GM21515 (cell line): ENCODE measurements at regions not wholly inside any gene's neighbourhood (a gene's known extent, or its start where the extent isn't known, plus 50 kb on each side); places are given as distances from the start of the nearest gene placed in this dataset.

Experiments
- ATAC-seq: cut with Tn5 transposase; IDR thresholded peaks from one replicate; pipeline ENCODE4 v1.9.1; 2021; ENCODE audit not compliant: unreplicated experiment

DNA sequence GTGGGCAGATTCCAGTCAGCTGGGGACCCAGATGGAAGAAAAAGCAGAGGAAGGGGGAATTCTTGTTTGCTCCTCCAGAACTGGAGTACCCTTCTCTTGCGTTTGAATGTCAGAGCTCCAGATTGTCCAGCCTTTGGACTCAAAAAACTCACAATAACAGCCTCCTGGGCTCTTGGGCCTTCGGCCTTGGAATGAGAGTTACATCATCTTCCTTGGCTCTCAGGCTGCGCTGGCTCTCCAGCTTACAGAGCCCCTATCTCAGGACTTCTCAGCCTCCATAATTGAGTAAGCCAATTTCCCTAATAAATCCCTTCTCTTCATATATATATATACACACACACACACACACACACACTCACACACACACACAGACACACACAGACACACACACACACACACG lies 1215.7 kb upstream of the SLC10A2 start:
- no peak for ATAC-seq

DNA sequence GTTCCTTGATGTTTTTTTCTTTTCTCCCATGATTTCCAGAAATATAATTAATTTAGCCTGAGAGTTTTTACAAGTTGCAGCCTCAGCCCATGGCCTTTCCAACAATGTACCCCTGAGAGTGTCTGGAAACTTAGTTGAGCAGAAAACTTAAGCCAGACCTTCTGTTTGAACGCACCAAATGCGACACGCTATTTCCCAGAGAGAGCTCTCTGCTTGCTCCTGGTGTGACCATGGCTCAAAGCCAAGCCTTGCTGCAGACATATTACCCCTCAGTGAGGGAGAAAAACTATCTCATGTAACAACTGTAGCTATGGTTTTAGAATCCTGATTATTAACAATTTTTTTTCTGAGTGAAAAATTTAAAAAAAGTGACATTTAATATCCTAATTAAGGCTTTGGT lies 1204.5 kb upstream of the SLC10A2 start:
- no peak for ATAC-seq

DNA sequence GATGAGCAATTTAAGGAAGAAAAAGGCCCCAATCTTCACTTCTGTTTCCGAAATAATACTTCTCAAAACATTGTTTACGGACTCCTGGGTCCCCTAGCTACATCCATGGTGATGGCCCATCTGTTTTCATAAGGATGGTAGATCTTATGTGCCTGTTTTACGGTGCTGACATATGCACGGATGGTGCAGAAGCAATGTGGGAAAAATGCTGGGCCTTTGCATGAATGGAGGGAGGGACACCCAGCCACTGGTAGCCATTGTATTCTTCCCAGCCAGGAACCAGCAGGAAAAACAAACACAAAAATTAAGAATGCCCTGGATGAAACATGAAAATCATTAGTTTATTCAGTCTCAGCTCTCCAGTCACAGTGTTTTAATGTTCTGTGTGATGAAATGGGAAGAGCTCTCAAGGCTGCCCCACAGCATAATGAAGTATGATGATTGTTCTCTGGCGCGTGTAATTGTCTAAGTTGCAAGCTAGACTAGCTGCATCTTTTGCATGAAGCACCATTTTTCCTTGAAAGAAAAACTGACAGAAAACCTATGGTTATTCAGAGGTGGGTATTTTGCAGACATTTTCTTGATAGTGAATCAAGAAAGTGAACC lies 1201.1 kb upstream of the SLC10A2 start:
- ATAC-seq: no peak

DNA sequence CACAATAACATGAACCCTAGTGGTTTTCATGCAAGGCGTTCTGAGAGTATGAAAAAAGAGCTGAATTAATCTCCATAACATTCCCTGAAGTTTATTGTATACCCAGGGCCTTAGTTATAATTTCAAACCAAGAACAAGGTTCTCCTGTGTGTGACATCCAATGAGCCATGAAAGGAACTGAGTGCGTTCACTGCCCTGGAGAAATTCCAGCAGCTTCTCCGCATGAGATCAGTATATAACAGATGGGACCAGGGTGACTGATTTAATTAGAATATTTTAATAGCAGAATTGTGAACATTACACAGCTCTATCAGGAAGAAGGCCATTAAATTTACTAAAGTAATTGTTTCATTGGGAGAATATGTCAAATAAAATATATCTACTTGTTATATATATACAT lies 1190.5 kb upstream of the SLC10A2 start:
- ATAC-seq: no peak

DNA sequence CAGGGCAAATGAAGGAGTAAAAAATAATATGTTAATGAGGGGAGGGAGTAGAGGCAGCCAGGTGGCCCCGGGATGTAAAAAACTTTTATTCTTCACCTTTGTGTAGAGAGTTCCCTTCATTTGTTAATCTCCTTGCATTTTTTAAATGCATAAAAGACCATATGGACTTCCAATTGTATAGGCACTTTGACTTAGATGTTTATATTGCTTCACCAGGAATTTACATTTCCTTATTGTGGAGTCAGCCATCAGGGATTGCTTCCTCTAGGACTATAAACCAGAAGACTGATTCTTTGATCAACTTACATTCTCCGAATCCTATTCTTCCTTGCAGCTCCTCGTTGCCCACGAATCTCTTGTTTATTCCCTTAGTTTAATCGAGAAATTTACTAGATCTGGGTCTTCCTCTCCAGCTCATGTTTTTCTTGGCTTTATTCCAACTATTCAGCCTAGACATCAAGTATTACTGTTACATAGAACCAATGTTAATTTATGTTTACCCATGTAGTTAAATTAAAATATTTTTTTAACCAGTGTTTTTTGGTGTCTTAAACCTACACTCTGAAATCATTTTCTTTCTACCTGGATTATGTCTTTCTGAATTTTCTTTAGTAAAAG lies 1187.0 kb upstream of the SLC10A2 start:
- ATAC-seq: no peak

DNA sequence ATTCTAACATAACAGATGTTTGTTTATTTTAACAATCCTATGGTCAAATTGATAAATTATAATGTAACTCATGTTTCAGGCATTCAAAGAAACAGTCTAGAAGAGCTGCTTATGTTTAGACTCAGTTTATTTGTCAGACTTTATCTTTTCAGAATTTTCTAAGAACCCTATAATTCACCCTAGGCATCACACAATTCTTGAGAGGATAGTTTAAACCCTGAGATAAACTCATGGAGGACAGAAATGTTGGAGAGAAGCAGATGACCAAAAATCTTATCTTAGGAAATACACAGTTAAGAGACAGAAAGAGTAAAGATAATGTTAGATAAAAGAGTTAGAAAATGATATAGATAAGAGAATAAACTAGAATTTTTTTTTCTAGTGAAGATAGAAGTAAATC lies 1185.7 kb upstream of the SLC10A2 start:
- no peak for ATAC-seq

DNA sequence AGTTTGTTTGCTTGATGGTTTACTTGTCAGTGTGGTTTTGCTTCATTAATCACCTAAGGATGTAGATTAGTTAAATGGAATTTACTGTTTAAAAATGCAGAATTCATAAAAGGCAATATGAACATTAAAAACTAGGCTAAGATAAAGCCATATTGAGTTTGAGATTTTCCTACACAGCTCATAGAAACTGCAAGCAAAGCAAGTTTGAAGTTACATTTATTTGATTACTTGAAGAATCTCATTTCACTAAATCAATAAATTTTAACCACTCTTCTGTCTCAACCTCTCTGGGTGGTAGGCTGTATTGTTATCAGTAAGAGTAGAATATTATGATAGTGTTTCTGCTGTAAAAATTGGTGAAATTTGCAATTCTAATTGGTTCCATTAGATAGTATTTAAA lies 1180.7 kb upstream of the SLC10A2 start:
- ATAC-seq: no peak

DNA sequence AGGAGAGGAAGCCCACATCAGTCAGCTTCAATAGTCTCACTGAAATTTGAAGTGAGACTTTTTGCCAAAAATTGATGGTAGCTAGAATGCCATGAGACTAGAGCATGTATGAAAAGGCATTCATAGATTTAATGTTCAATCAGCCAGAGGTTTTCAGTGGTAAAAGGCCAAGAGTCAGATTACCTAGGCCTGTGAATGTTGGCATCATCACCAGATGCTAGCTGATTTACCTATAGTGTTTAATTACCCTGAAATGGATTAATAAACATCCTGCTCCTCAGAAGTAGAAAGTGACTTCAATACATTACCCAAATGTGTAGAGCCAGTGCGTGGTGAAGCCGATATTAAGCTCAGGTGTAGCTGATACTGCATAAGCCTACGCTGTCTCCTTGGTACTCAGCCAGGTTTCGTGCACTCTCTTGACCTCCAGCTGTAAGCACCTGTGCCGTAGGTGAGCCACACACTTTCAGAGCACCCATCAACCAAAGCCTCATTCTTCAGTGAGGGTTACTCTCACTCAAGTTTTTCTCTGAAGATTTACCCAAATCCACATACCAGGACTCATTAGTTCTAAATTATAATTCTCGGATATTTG lies 1140.3 kb upstream of the SLC10A2 start:
- no peak for ATAC-seq

DNA sequence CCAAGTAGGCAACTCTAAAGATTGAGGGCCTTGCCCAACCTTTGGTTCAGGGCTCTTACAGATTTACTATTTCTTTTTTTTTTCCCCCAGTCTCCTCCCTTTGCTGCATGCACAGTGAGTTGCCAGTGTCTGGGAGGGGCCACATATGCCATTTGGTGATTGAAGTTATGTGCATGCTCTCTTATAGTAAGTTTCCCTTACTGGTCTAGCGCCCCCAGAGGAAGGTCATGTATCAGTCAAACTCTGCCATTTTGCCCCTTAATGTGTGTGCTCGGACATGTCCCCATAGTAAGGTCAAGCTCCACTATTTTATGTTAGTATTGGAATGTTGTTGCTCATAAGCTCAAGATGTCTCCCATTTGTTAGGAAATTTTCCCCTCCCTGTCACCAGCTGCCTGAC lies 1138.0 kb upstream of the SLC10A2 start:
- no peak for ATAC-seq

DNA sequence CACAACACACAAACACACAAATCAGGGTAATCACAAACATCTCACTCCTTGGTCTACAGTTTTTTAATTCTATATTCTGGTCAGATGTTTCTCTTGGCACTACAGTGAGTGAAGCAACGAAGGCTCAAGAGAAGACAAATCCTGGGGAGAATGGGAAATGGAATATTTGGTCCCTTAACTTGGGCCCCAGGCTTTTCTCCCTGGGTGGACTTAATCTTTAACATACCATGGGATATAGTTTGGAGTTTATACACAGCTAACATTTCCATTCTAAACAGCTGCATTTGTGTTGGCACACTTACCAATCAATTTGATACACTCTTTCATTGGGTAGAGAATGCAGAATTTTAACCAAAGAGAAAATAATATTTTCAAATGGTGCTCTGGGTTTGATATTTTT lies 1132.6 kb upstream of the SLC10A2 start:
- no peak for ATAC-seq

DNA sequence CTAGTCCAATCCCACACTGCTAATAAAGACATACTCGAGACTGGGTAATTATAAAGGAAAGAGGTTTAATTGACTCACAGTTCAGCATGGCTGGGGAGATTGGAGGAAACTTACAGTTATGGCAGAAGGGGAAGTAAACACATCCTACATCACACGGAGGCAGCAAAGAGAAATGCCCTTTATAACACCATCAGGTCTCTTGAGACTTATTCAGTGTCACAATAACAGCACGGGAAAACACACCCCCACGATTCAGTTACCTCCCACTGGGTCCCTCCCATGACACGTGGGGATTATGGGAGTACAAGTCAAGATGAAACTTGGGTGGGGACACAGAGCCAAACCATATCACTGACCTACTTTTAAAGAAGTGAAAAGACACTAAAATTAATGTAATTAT lies 1130.4 kb upstream of the SLC10A2 start:
- ATAC-seq: no peak

DNA sequence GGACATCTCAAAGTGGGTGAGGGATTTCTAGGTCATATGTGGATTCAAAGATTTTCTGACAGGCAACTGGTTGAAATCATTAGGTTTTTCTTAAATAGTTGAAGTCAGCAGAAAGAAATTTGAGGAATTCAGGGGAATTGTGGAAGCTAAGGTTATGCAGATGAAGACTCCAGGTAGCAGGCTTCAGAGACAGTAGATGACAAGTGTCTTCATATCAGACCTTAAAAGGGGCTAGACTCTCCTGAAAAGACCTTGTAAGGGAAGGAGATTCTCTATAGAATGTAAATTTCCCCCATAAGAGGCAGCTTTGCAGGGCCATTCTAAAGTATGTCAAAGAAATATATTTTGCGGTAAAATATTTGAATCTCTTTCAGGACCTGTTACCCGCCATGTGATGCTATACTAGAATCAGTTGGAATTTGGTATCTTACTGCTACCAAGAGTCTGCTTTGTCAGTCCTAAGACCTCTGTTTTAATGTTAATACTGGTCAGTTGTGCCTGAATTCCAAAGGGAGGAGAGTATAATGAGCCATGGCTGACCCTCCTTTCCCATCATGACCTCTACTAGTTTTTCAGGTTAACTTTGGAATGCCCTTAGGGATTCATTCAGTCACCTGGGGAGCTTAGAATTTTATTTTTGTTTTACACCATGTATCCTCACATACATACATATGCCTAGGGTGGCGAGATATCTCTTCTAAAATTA lies 1115.5 kb upstream of the SLC10A2 start:
- no peak for ATAC-seq

DNA sequence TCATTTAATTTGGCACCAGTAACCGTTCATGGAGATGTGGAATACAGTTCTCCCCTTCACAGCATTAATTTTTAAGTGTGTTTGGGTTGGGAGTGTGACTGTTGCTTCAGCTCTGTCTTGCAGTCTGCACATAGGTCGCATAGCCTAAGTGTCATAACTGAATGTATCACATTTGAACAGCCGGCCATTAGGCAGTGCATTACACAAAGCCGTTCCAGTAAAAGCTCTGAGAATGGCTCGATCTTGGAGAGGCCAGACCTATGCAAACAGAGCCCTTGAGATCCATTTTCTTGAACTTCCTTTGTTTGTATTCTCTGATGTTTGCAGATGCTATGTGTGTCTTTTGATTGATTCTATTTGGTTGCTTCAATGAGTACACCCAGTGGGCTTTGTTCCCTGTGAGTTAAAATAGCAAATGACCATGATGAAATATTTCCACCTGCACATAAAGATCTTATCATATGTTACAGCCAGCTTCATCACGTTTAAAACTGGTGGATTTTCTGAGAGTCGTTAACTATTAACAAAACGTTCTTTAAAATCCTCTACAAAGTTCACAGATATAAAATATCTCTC lies 1104.9 kb upstream of the SLC10A2 start:
- ATAC-seq: no peak

DNA sequence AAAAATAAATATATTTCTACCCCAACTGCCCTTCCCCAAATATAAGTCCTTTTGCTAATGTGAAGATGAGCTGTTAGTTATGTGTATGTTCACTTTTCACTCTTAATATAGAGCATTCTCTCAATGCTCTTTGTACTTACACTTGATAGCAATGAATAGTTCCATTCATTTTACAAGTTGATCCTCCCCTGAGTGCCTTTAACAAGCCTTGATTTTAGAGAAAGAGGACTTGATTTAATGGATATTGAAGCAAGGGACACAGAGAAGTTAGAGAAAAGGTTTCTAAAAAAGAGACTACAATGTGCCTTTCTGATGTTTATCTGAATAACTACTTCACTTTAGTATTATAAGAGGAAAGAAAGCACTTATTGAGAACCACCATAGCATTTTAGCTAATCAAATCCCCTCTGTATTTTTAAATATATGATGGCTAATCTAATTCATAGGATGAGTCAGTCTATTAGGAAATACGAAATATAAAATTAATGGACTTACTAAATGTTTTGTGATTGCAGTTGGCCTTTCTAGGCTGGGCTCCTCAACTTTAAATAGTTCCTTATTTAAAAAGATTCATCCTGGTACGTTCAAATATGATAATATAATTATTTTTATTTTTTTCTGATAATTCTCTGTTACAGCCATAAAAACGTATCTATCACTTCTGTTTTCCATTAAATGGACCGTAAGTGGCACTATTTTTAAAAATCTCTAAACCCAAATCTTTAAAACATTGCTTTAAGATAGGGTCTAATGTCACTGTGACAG lies 1097.8 kb upstream of the SLC10A2 start:
- no peak for ATAC-seq

DNA sequence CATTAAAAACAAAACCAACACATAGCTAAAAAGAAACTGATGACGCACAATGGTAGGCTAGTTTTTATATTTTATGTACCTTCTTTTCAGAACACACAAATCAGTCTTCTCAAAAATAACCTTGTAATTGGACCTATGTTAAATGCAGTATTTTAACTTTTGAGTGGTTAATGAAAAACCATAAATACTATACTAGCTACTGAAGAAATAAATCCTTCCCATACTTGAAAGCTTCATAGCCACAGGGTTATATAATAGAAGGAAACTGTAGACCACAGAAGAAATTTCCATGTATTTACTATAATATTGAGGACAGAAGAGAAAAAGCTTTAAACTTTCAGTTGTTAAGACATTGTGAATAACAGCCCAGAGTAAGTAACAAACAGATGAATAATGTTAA lies 1094.3 kb upstream of the SLC10A2 start:
- ATAC-seq: no peak

DNA sequence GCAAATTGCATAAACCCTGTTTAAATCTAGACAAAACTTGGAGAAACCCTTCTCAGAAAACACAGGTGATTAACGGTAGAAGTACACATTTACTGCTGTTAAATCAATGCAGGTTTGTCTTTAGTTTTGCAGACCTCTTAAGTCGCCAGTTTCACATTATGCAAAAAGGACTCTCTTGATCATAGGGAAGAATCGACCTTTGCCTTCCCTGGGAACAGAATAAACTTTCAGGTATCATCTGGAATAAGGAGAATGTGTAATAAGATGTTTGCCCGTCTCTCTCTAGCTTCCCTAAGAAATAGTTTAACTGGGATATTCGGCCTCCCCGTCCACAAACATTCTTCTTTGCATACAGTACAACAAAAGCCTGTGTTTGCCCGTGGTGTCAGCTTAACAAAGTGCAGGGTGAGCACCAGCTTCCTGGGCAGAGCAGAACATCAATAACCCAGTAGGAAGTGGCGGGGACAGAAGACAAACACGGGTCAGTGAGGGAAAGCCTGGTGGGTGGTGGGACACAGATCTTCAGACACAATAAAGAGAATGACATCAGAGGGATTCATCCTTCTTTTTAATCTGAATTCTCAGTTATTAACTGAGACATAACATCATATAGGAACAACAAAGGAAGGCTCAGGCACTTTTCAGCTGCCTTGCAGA lies 1077.7 kb upstream of the SLC10A2 start:
- ATAC-seq: no peak

DNA sequence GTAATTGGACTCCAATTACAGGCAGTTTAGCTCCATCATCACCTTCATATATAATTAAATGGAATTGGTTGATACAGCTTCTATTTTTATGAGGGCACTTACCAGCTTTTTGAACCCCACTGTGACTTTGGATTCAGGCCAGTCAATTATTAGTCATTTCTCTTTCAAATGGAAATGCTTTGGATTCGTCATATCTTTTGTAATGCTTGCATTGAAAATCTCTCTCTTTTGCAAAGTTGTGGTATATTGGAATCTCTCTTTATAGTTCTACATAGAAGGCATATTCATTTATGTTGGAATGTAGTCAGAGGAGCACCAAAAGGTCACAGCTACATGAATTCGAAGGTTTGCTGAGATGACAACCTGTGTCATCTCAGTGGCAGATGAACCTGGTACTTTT lies 1074.3 kb upstream of the SLC10A2 start:
- no peak for ATAC-seq

DNA sequence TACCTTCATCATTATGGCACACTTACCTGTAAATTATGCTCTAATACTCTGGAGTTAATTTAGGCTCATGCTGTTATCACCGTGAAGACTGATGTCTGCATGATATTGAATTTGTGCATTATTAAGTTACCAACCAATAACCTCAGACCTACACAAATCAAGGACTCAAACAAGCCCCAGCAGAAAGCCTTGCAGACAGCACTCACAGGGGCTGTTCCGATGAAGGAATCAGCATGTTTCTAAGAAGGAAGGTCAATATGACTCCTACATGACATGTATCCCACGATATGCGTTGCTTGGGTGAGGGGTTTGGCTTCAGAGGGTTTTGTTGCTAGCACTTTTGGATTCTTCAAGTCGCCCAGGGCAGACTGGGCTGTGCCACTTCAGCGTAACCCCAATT lies 1071.2 kb upstream of the SLC10A2 start:
- no peak for ATAC-seq

DNA sequence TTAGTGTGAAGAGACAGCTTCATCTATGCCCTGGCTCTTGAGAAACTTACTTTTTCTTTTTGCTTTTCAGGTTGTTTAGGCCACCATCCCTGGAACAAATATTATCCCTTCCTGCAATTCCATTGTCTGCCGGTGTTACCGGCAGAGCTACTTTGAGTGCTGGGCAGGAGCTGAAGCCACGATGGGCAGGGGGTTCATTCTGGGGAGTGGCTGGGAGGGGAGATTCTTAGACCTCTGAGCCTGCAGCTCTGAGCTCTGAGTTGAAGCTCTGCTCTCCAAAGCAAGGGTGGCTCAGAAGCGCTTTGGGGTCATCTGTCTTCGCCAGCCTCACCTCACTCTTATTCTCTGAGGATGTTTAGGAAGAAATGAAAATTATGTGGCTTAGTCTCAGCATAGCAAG lies 1066.6 kb upstream of the SLC10A2 start:
- no peak for ATAC-seq

DNA sequence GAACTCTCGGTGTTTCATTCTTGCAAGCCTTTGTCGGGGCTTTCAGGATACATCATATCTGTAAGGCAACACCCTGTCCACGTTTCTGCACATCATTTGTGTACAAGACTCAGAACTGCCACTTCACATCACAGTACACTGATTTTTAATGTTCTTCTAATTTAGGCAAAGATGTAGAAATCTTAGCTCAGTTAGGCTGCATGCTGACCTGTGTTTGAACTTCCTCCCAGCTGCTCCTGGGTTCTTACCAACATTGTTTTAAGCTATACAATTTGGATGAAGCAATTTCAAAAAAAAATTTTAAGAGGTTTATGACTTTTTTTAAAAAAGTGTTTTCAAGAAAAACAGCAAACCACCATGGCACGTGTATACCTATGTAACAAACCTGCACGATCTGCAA lies 1047.9 kb upstream of the SLC10A2 start:
- ATAC-seq: no peak

DNA sequence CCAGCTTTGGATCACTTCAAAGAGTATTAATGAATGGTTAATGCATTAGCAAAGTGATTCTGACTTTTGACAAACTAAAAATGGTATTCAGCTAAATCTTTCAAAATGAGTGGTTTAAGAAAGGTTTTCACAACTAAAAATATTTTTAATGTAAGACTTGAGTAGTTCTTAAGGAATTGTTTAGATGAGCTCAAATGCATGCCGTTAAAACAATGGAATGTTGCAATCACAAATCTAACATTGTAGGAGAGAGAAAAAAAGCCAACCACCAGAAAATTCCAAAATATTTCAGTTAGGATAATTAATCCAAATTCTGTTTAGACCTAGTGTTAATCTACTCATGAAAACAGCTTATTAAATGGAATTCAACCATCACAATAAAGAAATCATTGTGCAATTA lies 1044.8 kb upstream of the SLC10A2 start:
- no peak for ATAC-seq
